Neural cell (in vitro differentiated cells): ENCODE measurements at regions not wholly inside any gene's neighbourhood (a gene's known extent, or its start where the extent isn't known, plus 50 kb on each side); places are given as distances from the start of the nearest gene placed in this dataset.

Source experiments
- H2AFZ ChIP-seq: fragments of 200-600, 300-800 bp; sonication (generic), shearing (Covaris generic); 2 replicates; pipeline ENCODE4 v1.6.0; 2014; ENCODE audit warnings: low read depth, mild to moderate bottlenecking, antibody characterized with exemption, low read length, moderate library complexity
- H3F3A ChIP-seq: fragments of 200-600 bp; shearing (Covaris generic); 2 replicates; pipeline ENCODE4 v1.6.1; 2016; ENCODE audit warnings: mild to moderate bottlenecking, moderate library complexity, mixed read lengths, antibody characterized with exemption, low read length; ENCODE audit not compliant: insufficient read depth, poor library complexity, severe bottlenecking
- H3K27ac ChIP-seq: fragments of 200-600, 300-800 bp; sonication (generic), shearing (Covaris generic); 2 replicates; pipeline ENCODE4 v1.5.1; 2014; ENCODE audit warnings: mild to moderate bottlenecking, low read length, moderate library complexity
- H3K27me3 ChIP-seq: fragments of 300-800, 200-600 bp; sonication (generic), shearing (Covaris generic); 2 replicates; pipeline ENCODE4 v1.6.0; 2014; ENCODE audit warnings: mild to moderate bottlenecking, low read depth, low read length, moderate library complexity; ENCODE audit not compliant: insufficient read depth
- H3K36me3 ChIP-seq: fragments of 300-800, 200-600 bp; sonication (generic), shearing (Covaris generic); 2 replicates; pipeline ENCODE4 v1.5.1; 2014; ENCODE audit warnings: mild to moderate bottlenecking, antibody characterized with exemption, low read length, moderate library complexity; ENCODE audit not compliant: insufficient read depth
- H3K4me2 ChIP-seq: fragments of 300-800, 200-600 bp; sonication (generic), shearing (Covaris generic); 2 replicates; pipeline ENCODE4 v1.6.0; 2014; ENCODE audit warnings: mild to moderate bottlenecking, low read length
- H3K4me3 ChIP-seq: fragments of 300-800, 200-600 bp; sonication (generic), shearing (Covaris generic); 2 replicates; pipeline ENCODE4 v1.5.1; 2014; ENCODE audit warnings: mild to moderate bottlenecking, low read length, moderate library complexity
- H3K79me2 ChIP-seq: fragments of 200-600 bp; shearing (Covaris generic); replicated peaks from 2 replicates; pipeline ENCODE4 v1.6.0; 2014; ENCODE audit warnings: mild to moderate bottlenecking, low read length, moderate library complexity; ENCODE audit not compliant: insufficient read depth
- H3K9ac ChIP-seq: fragments of 300-800, 200-600 bp; sonication (generic), shearing (Covaris generic); 2 replicates; pipeline ENCODE4 v1.6.1; 2016; ENCODE audit warnings: mild to moderate bottlenecking, low read length, mixed read lengths
- H3K9me2 ChIP-seq: fragments of 200-600 bp; shearing (Covaris generic); 2 replicates; pipeline ENCODE4 v1.6.1; 2016; ENCODE audit warnings: mild to moderate bottlenecking, low read length, mixed read lengths; ENCODE audit not compliant: insufficient read depth
- H3K9me3 ChIP-seq: fragments of 200-600, 300-800 bp; sonication (generic), shearing (Covaris generic); 2 replicates; pipeline ENCODE4 v1.6.1; 2016; ENCODE audit warnings: mild to moderate bottlenecking, mixed run types, low read length, moderate library complexity, mixed read lengths
- H4K20me1 ChIP-seq: fragments of 200-600 bp; shearing (Covaris generic); 2 replicates; pipeline ENCODE4 v1.6.1; 2016; ENCODE audit warnings: mild to moderate bottlenecking, mixed run types; ENCODE audit not compliant: insufficient read depth
- CTCF ChIP-seq: fragments of 450-650 bp; IDR thresholded peaks from 2 replicates; pipeline ENCODE4 v1.5.1; 2014; ENCODE audit warnings: antibody characterized with exemption, mild to moderate bottlenecking, moderate library complexity; ENCODE audit not compliant: poor library complexity, severe bottlenecking
- EP300 ChIP-seq: fragments of 450-650 bp; conservative IDR thresholded peaks from 2 replicates; pipeline ENCODE4 v1.6.1; 2014; ENCODE audit warnings: antibody characterized with exemption, mild to moderate bottlenecking, moderate library complexity; ENCODE audit not compliant: poor library complexity, severe bottlenecking
- MXI1 ChIP-seq: fragments of 450-650 bp; conservative IDR thresholded peaks from 2 replicates; pipeline ENCODE4 v1.6.1; 2014; ENCODE audit warnings: antibody characterized with exemption, mild to moderate bottlenecking; ENCODE audit not compliant: poor library complexity, severe bottlenecking
- POLR2AphosphoS5 ChIP-seq: IDR thresholded peaks from 2 replicates; pipeline ENCODE4 v1.6.1; 2012
- RAD21 ChIP-seq: fragments of 450-650 bp; conservative IDR thresholded peaks from 2 replicates; pipeline ENCODE4 v1.6.1; 2014; ENCODE audit warnings: antibody characterized with exemption, mild to moderate bottlenecking, moderate library complexity
- SMC3 ChIP-seq: fragments of 450-650 bp; conservative IDR thresholded peaks from 2 replicates; pipeline ENCODE4 v1.6.1; 2014; ENCODE audit warnings: antibody characterized with exemption, mild to moderate bottlenecking, moderate library complexity; ENCODE audit not compliant: poor library complexity
- TF ChIP-seq, protein P1 (sequence below): IDR thresholded peaks from 2 replicates; pipeline ENCODE4 v1.6.1; 2012; ENCODE audit warnings: borderline replicate concordance

DNA sequence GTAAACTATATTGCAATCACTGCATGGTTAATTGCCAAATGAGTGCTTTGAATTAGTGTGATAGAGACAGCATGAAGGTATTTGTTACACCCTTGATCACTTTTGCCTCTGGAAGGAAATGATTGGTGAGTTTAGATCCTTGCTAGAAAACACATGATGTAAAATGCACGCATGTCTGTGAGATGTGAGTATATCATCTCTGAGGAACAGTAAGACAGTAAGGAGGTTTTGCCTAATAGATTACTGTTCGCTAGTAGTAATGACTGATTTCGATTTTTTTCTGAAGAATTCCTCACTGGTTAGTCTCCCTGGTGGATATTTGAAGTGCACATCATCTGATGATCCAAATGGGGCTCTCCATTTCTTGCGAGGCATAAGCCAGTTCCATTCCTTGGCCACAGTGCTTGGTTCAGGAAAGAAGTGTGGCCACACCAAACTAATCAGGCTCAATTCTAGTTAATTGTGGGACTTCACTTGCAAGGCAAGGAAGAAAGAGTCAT lies 156.4 kb upstream of the ADRA1B start:
- H3K9me2 ChIP-seq = no peaks in the 10 kb centered on the region
- no peaks in the 10 kb centered on the region for H3F3A ChIP-seq
- H3K27ac ChIP-seq = no peak overlapping the region
- H4K20me1 ChIP-seq = no peaks in the 10 kb centered on the region
- no peaks in the 10 kb centered on the region for H3K27me3 ChIP-seq
- TF ChIP-seq CTCF = no peak
- no peak for TF ChIP-seq MXI1
- TF ChIP-seq POLR2AphosphoS5 = no peak
- TF ChIP-seq EP300 = no peak
- no peak for TF ChIP-seq RAD21
- TF ChIP-seq, protein P1, sequence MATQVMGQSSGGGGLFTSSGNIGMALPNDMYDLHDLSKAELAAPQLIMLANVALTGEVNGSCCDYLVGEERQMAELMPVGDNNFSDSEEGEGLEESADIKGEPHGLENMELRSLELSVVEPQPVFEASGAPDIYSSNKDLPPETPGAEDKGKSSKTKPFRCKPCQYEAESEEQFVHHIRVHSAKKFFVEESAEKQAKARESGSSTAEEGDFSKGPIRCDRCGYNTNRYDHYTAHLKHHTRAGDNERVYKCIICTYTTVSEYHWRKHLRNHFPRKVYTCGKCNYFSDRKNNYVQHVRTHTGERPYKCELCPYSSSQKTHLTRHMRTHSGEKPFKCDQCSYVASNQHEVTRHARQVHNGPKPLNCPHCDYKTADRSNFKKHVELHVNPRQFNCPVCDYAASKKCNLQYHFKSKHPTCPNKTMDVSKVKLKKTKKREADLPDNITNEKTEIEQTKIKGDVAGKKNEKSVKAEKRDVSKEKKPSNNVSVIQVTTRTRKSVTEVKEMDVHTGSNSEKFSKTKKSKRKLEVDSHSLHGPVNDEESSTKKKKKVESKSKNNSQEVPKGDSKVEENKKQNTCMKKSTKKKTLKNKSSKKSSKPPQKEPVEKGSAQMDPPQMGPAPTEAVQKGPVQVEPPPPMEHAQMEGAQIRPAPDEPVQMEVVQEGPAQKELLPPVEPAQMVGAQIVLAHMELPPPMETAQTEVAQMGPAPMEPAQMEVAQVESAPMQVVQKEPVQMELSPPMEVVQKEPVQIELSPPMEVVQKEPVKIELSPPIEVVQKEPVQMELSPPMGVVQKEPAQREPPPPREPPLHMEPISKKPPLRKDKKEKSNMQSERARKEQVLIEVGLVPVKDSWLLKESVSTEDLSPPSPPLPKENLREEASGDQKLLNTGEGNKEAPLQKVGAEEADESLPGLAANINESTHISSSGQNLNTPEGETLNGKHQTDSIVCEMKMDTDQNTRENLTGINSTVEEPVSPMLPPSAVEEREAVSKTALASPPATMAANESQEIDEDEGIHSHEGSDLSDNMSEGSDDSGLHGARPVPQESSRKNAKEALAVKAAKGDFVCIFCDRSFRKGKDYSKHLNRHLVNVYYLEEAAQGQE = no peak
- TF ChIP-seq SMC3 = no peak
- no peak overlapping the region for H3K4me3 ChIP-seq
- H2AFZ ChIP-seq = no peak overlapping the region
- H3K4me2 ChIP-seq = no peak overlapping the region
- no peak overlapping the region for H3K9ac ChIP-seq
- no peaks in the 10 kb centered on the region for H3K79me2 ChIP-seq
- no peaks in the 10 kb centered on the region for H3K9me3 ChIP-seq
- no peaks in the 10 kb centered on the region for H3K36me3 ChIP-seq

DNA sequence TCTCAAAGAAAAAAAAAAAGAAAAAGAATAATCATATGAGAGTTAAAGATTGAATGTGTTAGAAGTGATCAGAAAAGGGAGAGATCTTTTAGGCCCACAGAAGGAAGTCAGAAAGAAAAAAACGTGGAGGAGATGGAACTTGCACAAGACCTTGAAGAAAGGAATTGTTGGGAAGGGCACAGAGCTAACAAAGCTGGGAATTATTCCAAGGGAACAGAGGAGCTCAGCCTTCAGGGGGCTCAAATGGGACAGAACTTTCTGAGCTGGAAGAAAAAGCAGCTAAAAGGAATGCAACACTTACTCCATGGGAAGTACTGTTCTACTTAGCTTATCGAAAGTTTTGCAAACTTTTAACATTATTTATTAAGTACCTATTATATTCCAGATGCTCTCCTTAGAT lies 153.4 kb upstream of the ADRA1B start:
- H3K9me3 ChIP-seq = no peaks in the 10 kb centered on the region
- no peak for TF ChIP-seq CTCF
- H3K9ac ChIP-seq = no peak overlapping the region
- no peaks in the 10 kb centered on the region for H3K36me3 ChIP-seq
- H3F3A ChIP-seq = no peaks in the 10 kb centered on the region
- H3K27ac ChIP-seq = no peak overlapping the region
- H3K9me2 ChIP-seq = no peaks in the 10 kb centered on the region
- no peak overlapping the region for H2AFZ ChIP-seq
- no peak overlapping the region for H3K4me3 ChIP-seq
- H4K20me1 ChIP-seq = no peaks in the 10 kb centered on the region
- no peaks in the 10 kb centered on the region for H3K79me2 ChIP-seq
- H3K27me3 ChIP-seq = no peaks in the 10 kb centered on the region
- H3K4me2 ChIP-seq = no peak overlapping the region
